ENCODE measurements at regions not wholly inside any gene's neighbourhood (a gene's known extent, or its start where the extent isn't known, plus 50 kb on each side); places are given as distances from the start of the nearest gene placed in this dataset.

GRCh38 chr14:26123459-26123858 is 474.4 kb downstream of the NOVA1 start:
- DNase-seq: no peak

- no peak for DNase-seq
These were observed 476.7 kb downstream of the NOVA1 start for GRCh38 chr14:26121181-26121580.

GRCh38 chr14:26113911-26114640 is 483.8 kb downstream of the NOVA1 start:
- DNase-seq: no peak

- DNase-seq: no peak
These were observed 493.1 kb downstream of the NOVA1 start for GRCh38 chr14:26104717-26105116.

- DNase-seq: no peak
These were observed 500.0 kb downstream of the NOVA1 start for GRCh38 chr14:26097852-26098251.

- no peak for DNase-seq
These were observed 509.6 kb downstream of the NOVA1 start for GRCh38 chr14:26088275-26088674.

GRCh38 chr14:26081043-26081442 is 516.8 kb downstream of the NOVA1 start:
- DNase-seq: no peak

GRCh38 chr14:26078561-26078960 is 519.3 kb downstream of the NOVA1 start:
- DNase-seq: no peak

- DNase-seq: no peak
These were observed 522.9 kb downstream of the NOVA1 start for GRCh38 chr14:26074892-26075291.

GRCh38 chr14:26070443-26070842 is 527.4 kb downstream of the NOVA1 start:
- DNase-seq: no peak

GRCh38 chr14:26067786-26068459 is 529.9 kb downstream of the NOVA1 start:
- no peak for DNase-seq

- DNase-seq: no peak
These were observed 530.5 kb downstream of the NOVA1 start for GRCh38 chr14:26067341-26067740.

GRCh38 chr14:26056036-26056616 is 541.7 kb downstream of the NOVA1 start:
- DNase-seq: no peak

- DNase-seq: no peak
These were observed 565.5 kb downstream of the NOVA1 start for GRCh38 chr14:26032348-26032747.

GRCh38 chr14:26026384-26026783 is 571.4 kb downstream of the NOVA1 start:
- no peak for DNase-seq

- DNase-seq: no peak
These were observed 573.9 kb downstream of the NOVA1 start for GRCh38 chr14:26023967-26024366.

GRCh38 chr14:26021759-26022158 is 576.1 kb downstream of the NOVA1 start:
- DNase-seq: no peak

- DNase-seq: no peak
These were observed 580.6 kb downstream of the NOVA1 start for GRCh38 chr14:26017270-26017669.

GRCh38 chr14:26008290-26008689 is 589.5 kb downstream of the NOVA1 start:
- DNase-seq: peak; percentile 18

GRCh38 chr14:26004342-26004741 is 593.5 kb downstream of the NOVA1 start:
- no peak for DNase-seq

- DNase-seq: no peak
These were observed 604.0 kb downstream of the NOVA1 start for GRCh38 chr14:25993830-25994229.

- DNase-seq: no peak
These were observed 609.3 kb downstream of the NOVA1 start for GRCh38 chr14:25988536-25988935.

GRCh38 chr14:25955772-25956171 is 642.1 kb downstream of the NOVA1 start:
- no peak for DNase-seq

GRCh38 chr14:25953532-25954139 is 644.2 kb downstream of the NOVA1 start:
- DNase-seq: peak; percentile 86

All from fibroblast of skin of right biceps (primary cell).